ENCODE measurements at regions not wholly inside any gene's neighbourhood (a gene's known extent, or its start where the extent isn't known, plus 50 kb on each side); places are given as distances from the start of the nearest gene placed in this dataset.

- no peak for DNase-seq
- Histone ChIP-seq H3K4me3 (ENCODE audit: low read depth, low read length) (no peak overlapping the region), H3K36me3 (ENCODE audit: control insufficient read depth in 1 of 2, insufficient read depth in 2 of 2, low read length in 2 of 2) (no peaks in the 10 kb centered on the region), H3K4me2 (ENCODE audit: low read length) (no peak overlapping the region), H2BK5ac (ENCODE audit: low read depth, low read length, poor library complexity) (no peak overlapping the region), H2BK120ac (ENCODE audit: insufficient read depth, low read length, poor library complexity) (no peak overlapping the region), H3K4me1 (ENCODE audit: control insufficient read depth in 1 of 2, insufficient read depth in 2 of 2, low read length in 2 of 2) (peaks cover 9 to 20% of the 10 kb centered on the region in 2 experiments), H3K4ac (ENCODE audit: low read depth, low read length) (no peak overlapping the region), H2AFZ (ENCODE audit: insufficient read depth, low read length, poor library complexity) (no peak overlapping the region), H3K79me2 (ENCODE audit: control insufficient read depth, insufficient read depth, low read length, poor library complexity) (no peaks in the 10 kb centered on the region), H3K18ac (ENCODE audit: low read length) (no peak overlapping the region), H3K79me1 (ENCODE audit: low read length) (peaks cover 4% of the 10 kb centered on the region), H3K23ac (ENCODE audit: low read length) (no peak overlapping the region), H4K8ac (ENCODE audit: low read depth, low read length) (no peak overlapping the region), H3K27me3 (ENCODE audit: insufficient read depth, low read length) (no peaks in the 10 kb centered on the region), H3K27ac (ENCODE audit: low read depth, low read length) (peak overlapping the region; percentile 42), H4K12ac (ENCODE audit: low read depth, low read length) (no peak overlapping the region), H3K14ac (ENCODE audit: low read length) (no peak overlapping the region), H2AK5ac (ENCODE audit: low read length) (no peak overlapping the region), H3K9ac (ENCODE audit: low read length) (no peak overlapping the region), H2BK12ac (ENCODE audit: low read length) (no peak overlapping the region), H4K91ac (ENCODE audit: low read depth, low read length) (no peak overlapping the region), H3K9me3 (ENCODE audit: insufficient read depth, low read depth, low read length) (peaks cover 2% of the 10 kb centered on the region)
- no CpG with 5 or more reads among the region's 3 CpGs for WGBS (ENCODE audit: extremely low coverage, insufficient coverage, insufficient read length)
Observed at GRCh38 chr13:29914581-29914980, 64.2 kb upstream of the UBL3 start.

DNA sequence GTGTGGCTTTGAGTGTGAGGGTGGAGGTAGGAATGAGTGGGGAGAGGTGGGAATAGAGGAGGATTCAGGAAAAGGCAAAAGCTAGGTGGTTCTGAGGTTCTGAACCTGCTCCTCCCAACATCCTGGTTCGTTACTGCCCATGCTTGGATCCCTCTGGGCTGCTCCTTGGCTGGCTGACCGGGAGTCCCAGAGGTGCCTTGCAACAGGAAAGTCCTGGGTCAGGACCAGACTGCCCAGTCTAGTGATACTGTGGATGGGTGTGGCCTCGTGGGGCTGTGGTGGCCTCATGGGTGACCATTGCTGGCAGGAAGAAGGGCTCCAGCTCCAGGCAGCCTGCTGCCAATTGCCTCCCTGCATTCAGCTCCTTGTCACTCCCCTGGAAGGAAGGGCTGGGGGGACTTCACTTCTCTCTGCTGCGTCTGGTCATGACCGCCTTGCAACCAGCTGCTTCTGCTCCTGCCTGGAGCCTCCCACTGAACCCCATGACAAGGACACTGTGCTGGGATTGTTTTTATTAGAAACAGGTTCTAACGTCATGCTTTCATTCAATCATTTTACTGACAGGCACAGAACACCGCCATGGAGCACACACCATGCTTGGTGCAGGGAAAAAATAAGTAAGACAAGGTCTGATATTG lies 61.5 kb upstream of the UBL3 start:
- Histone ChIP-seq H3K27ac (ENCODE audit: low read depth, low read length) (no peak overlapping the region), H3K79me1 (ENCODE audit: low read length) (peaks cover 2% of the 10 kb centered on the region), H3K4me1 (ENCODE audit: control insufficient read depth in 1 of 2, insufficient read depth in 2 of 2, low read length in 2 of 2) (peaks cover 2 to 13% of the 10 kb centered on the region in 2 experiments), H2BK12ac (ENCODE audit: low read length) (peak overlapping the region; percentile 70), H2AFZ (ENCODE audit: insufficient read depth, low read length, poor library complexity) (no peak overlapping the region), H3K4ac (ENCODE audit: low read depth, low read length) (no peak overlapping the region), H3K27me3 (ENCODE audit: insufficient read depth, low read length) (no peaks in the 10 kb centered on the region), H4K8ac (ENCODE audit: low read depth, low read length) (no peak overlapping the region), H2BK5ac (ENCODE audit: low read depth, low read length, poor library complexity) (no peak overlapping the region), H2AK5ac (ENCODE audit: low read length) (peak overlapping the region; percentile 83), H3K4me3 (ENCODE audit: low read depth, low read length) (no peak overlapping the region), H3K79me2 (ENCODE audit: control insufficient read depth, insufficient read depth, low read length, poor library complexity) (no peaks in the 10 kb centered on the region), H3K4me2 (ENCODE audit: low read length) (no peak overlapping the region), H4K12ac (ENCODE audit: low read depth, low read length) (no peak overlapping the region), H2BK120ac (ENCODE audit: insufficient read depth, low read length, poor library complexity) (no peak overlapping the region), H3K23ac (ENCODE audit: low read length) (no peak overlapping the region), H4K91ac (ENCODE audit: low read depth, low read length) (no peak overlapping the region), H3K9ac (ENCODE audit: low read length) (no peak overlapping the region), H3K9me3 (ENCODE audit: insufficient read depth, low read depth, low read length) (no peaks in the 10 kb centered on the region), H3K14ac (ENCODE audit: low read length) (peak overlapping the region; percentile 24), H3K18ac (ENCODE audit: low read length) (peak overlapping the region; percentile 25), H3K36me3 (ENCODE audit: control insufficient read depth in 1 of 2, insufficient read depth in 2 of 2, low read length in 2 of 2) (no peaks in the 10 kb centered on the region)
- no CpG with 5 or more reads among the region's 7 CpGs for WGBS (ENCODE audit: extremely low coverage, insufficient coverage, insufficient read length)
- DNase-seq, result no peak

- Histone ChIP-seq H3K79me1 (ENCODE audit: low read length) (peaks cover 4% of the 10 kb centered on the region), H2BK120ac (ENCODE audit: insufficient read depth, low read length, poor library complexity) (no peak overlapping the region), H3K14ac (ENCODE audit: low read length) (no peak overlapping the region), H3K36me3 (ENCODE audit: control insufficient read depth in 1 of 2, insufficient read depth in 2 of 2, low read length in 2 of 2) (no peaks in the 10 kb centered on the region), H3K4ac (ENCODE audit: low read depth, low read length) (no peak overlapping the region), H3K9me3 (ENCODE audit: insufficient read depth, low read depth, low read length) (no peaks in the 10 kb centered on the region), H4K8ac (ENCODE audit: low read depth, low read length) (no peak overlapping the region), H2BK12ac (ENCODE audit: low read length) (no peak overlapping the region), H2BK5ac (ENCODE audit: low read depth, low read length, poor library complexity) (no peak overlapping the region), H3K27ac (ENCODE audit: low read depth, low read length) (no peak overlapping the region), H3K4me3 (ENCODE audit: low read depth, low read length) (no peak overlapping the region), H3K18ac (ENCODE audit: low read length) (no peak overlapping the region), H2AK5ac (ENCODE audit: low read length) (peak overlapping the region; percentile 11), H3K23ac (ENCODE audit: low read length) (no peak overlapping the region), H3K4me1 (ENCODE audit: control insufficient read depth in 1 of 2, insufficient read depth in 2 of 2, low read length in 2 of 2) (peaks cover 2 to 13% of the 10 kb centered on the region in 2 experiments), H3K4me2 (ENCODE audit: low read length) (no peak overlapping the region), H3K9ac (ENCODE audit: low read length) (no peak overlapping the region), H3K79me2 (ENCODE audit: control insufficient read depth, insufficient read depth, low read length, poor library complexity) (no peaks in the 10 kb centered on the region), H4K91ac (ENCODE audit: low read depth, low read length) (no peak overlapping the region), H2AFZ (ENCODE audit: insufficient read depth, low read length, poor library complexity) (no peak overlapping the region), H3K27me3 (ENCODE audit: insufficient read depth, low read length) (no peaks in the 10 kb centered on the region), H4K12ac (ENCODE audit: low read depth, low read length) (no peak overlapping the region)
- no CpG with 5 or more reads among the region's 3 CpGs for WGBS (ENCODE audit: extremely low coverage, insufficient coverage, insufficient read length)
- peak; percentile 46 to 60 for DNase-seq
Observed at GRCh38 chr13:29909975-29910674, 59.7 kb upstream of the UBL3 start.

DNA sequence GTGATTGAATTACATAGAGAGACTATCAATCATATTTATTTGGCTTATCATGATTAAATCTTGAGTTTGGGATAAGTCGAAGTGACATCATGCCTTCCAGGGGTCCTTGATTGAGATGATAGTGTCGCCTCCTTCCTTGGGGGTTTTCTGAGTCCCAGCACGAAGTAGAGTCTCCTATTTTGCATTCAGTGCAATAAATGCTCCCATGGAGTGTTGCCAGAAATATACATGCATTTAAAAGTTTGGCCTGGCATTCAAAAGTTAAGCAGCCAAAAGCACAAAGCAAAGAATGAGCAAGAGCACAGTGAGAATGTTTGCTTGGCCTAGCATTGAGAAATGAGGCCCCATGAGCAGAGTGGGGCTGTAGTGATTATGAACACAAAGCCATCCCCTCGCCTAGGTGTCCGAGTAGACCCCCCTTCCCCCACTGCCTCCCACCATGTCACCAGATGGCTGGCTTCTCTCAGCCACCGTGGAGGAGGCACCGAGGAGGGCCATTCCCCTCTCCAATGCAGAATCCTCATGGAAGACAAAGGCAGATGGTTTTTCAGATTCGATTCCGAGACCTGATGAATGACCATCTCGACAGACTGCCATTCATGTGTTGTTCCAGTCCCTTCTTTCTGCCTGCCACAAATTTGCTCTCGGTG lies 58.8 kb upstream of the UBL3 start:
- no peak for DNase-seq
- H3K79me2 ChIP-seq (ENCODE audit: control insufficient read depth, insufficient read depth, low read length, poor library complexity), result no peaks in the 10 kb centered on the region
- no peak overlapping the region for H3K9ac ChIP-seq (ENCODE audit: low read length)
- H2AFZ ChIP-seq (ENCODE audit: insufficient read depth, low read length, poor library complexity), result no peak overlapping the region
- H3K27ac ChIP-seq (ENCODE audit: low read depth, low read length), result no peak overlapping the region
- no peaks in the 10 kb centered on the region for H3K9me3 ChIP-seq (ENCODE audit: insufficient read depth, low read depth, low read length)
- H3K36me3 ChIP-seq (ENCODE audit: control insufficient read depth in 1 of 2, insufficient read depth in 2 of 2, low read length in 2 of 2), result no peaks in the 10 kb centered on the region
- H4K12ac ChIP-seq (ENCODE audit: low read depth, low read length), result no peak overlapping the region
- H3K18ac ChIP-seq (ENCODE audit: low read length), result no peak overlapping the region
- no peak overlapping the region for H2BK120ac ChIP-seq (ENCODE audit: insufficient read depth, low read length, poor library complexity)
- no peak overlapping the region for H2AK5ac ChIP-seq (ENCODE audit: low read length)
- no peak overlapping the region for H3K4me2 ChIP-seq (ENCODE audit: low read length)
- no peak overlapping the region for H3K23ac ChIP-seq (ENCODE audit: low read length)
- peaks cover 4% of the 10 kb centered on the region for H3K79me1 ChIP-seq (ENCODE audit: low read length)
- no CpG with 5 or more reads among the region's 11 CpGs for WGBS (ENCODE audit: extremely low coverage, insufficient coverage, insufficient read length)
- H3K4me3 ChIP-seq (ENCODE audit: low read depth, low read length), result no peak overlapping the region
- H2BK5ac ChIP-seq (ENCODE audit: low read depth, low read length, poor library complexity), result no peak overlapping the region
- H2BK12ac ChIP-seq (ENCODE audit: low read length), result peak overlapping the region; percentile 1
- no peak overlapping the region for H4K8ac ChIP-seq (ENCODE audit: low read depth, low read length)
- H4K91ac ChIP-seq (ENCODE audit: low read depth, low read length), result peak overlapping the region; percentile 3
- peaks cover 2 to 13% of the 10 kb centered on the region in 2 experiments for H3K4me1 ChIP-seq (ENCODE audit: control insufficient read depth in 1 of 2, insufficient read depth in 2 of 2, low read length in 2 of 2)
- no peak overlapping the region for H3K14ac ChIP-seq (ENCODE audit: low read length)
- no peak overlapping the region for H3K4ac ChIP-seq (ENCODE audit: low read depth, low read length)
- no peaks in the 10 kb centered on the region for H3K27me3 ChIP-seq (ENCODE audit: insufficient read depth, low read length)
